ENCODE measurements at regions not wholly inside any gene's neighbourhood (a gene's known extent, or its start where the extent isn't known, plus 50 kb on each side); places are given as distances from the start of the nearest gene placed in this dataset.

- Mint-ChIP-seq H3K4me1 (no peaks in the 10 kb centered on the region), H3K27ac (no peak overlapping the region), H3K36me3 (ENCODE audit: low read depth) (no peaks in the 10 kb centered on the region), H3K9me3 (no peaks in the 10 kb centered on the region), H3K4me3 (no peak overlapping the region), H3K27me3 (ENCODE audit: low read depth, poor library complexity) (no peaks in the 10 kb centered on the region)
- DNase-seq: no peak
- no peak for TF ChIP-seq CTCF (IDR thresholded peaks at IDR 0.05)
Observed at GRCh38 chr4:19831644-19832285, 419.9 kb upstream of the SLIT2 start.

GRCh38 chr4:19829101-19829500 lies 422.6 kb upstream of the SLIT2 start:
- Mint-ChIP-seq H3K27me3 (ENCODE audit: low read depth, poor library complexity) (no peaks in the 10 kb centered on the region), H3K4me1 (peaks cover under 1% of the 10 kb centered on the region), H3K27ac (no peak overlapping the region), H3K36me3 (ENCODE audit: low read depth) (no peaks in the 10 kb centered on the region), H3K9me3 (no peaks in the 10 kb centered on the region), H3K4me3 (no peak overlapping the region)
- TF ChIP-seq CTCF (IDR thresholded peaks at IDR 0.05): no peak
- DNase-seq: no peak

GRCh38 chr4:19823781-19824180 lies 427.9 kb upstream of the SLIT2 start:
- no peaks in the 10 kb centered on the region for H3K36me3 Mint-ChIP-seq (ENCODE audit: low read depth)
- peaks cover 6% of the 10 kb centered on the region for H3K4me1 Mint-ChIP-seq
- H3K27me3 Mint-ChIP-seq (ENCODE audit: low read depth, poor library complexity): no peaks in the 10 kb centered on the region
- no peak for TF ChIP-seq CTCF (IDR thresholded peaks at IDR 0.05)
- DNase-seq: no peak
- H3K4me3 Mint-ChIP-seq: no peak overlapping the region
- H3K9me3 Mint-ChIP-seq: no peaks in the 10 kb centered on the region
- no peak overlapping the region for H3K27ac Mint-ChIP-seq

GRCh38 chr4:19819737-19820136 lies 432.0 kb upstream of the SLIT2 start:
- no peak for TF ChIP-seq CTCF (IDR thresholded peaks at IDR 0.05)
- H3K4me1 Mint-ChIP-seq: peaks cover 20% of the 10 kb centered on the region
- no peaks in the 10 kb centered on the region for H3K36me3 Mint-ChIP-seq (ENCODE audit: low read depth)

GRCh38 chr4:19809989-19810388 lies 441.7 kb upstream of the SLIT2 start:
- Mint-ChIP-seq H3K4me1 (no peaks in the 10 kb centered on the region), H3K36me3 (ENCODE audit: low read depth) (no peaks in the 10 kb centered on the region), H3K27ac (no peak overlapping the region)

More at GRCh38 chr4:19819737-19820136, 432.0 kb upstream of the SLIT2 start:
- no peak for DNase-seq
- Mint-ChIP-seq H3K4me3 (no peak overlapping the region), H3K9me3 (no peaks in the 10 kb centered on the region), H3K27me3 (ENCODE audit: low read depth, poor library complexity) (no peaks in the 10 kb centered on the region), H3K27ac (no peak overlapping the region)

More at GRCh38 chr4:19809989-19810388, 441.7 kb upstream of the SLIT2 start:
- H3K9me3 Mint-ChIP-seq: no peaks in the 10 kb centered on the region
- no peak overlapping the region for H3K4me3 Mint-ChIP-seq
- no peaks in the 10 kb centered on the region for H3K27me3 Mint-ChIP-seq (ENCODE audit: low read depth, poor library complexity)
- DNase-seq: no peak
- TF ChIP-seq CTCF (IDR thresholded peaks at IDR 0.05): no peak
